NCI-H510A (cell line): ENCODE measurements at regions not wholly inside any gene's neighbourhood (a gene's known extent, or its start where the extent isn't known, plus 50 kb on each side); places are given as distances from the start of the nearest gene placed in this dataset.
"Not testable (repeated sequence)": the region's sequence is repeated elsewhere in the genome, so short reads cannot be mapped to it uniquely, and the experiment has no call there.

Experiments
- DNase-seq: peaks from one replicate; lab custom pipeline; 2025; lab: John Stamatoyannopoulos, UW

- no peak for DNase-seq
Measured at GRCh38 chr15:36075333-36075732, 504.1 kb upstream of the CDIN1 start.

DNA sequence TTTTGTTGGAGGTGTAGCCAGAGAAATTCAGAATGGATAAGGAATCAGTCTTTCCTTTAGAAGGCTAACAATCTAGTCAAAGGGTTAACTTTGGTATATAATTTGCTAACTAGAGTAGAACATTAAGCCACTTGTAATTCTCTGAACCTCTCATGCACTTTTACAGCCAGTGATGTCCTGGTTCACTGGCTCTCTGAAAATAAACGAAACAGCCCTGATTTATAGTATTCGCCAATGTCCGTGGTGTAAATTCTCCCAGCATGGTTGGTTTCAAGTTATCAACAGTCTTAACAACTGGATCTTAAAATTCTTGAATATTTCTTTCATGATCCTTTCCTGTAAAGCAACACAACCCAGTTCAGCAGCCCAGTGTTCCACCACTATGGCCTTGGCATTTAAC lies 500.4 kb upstream of the CDIN1 start:
- DNase-seq: no peak

DNA sequence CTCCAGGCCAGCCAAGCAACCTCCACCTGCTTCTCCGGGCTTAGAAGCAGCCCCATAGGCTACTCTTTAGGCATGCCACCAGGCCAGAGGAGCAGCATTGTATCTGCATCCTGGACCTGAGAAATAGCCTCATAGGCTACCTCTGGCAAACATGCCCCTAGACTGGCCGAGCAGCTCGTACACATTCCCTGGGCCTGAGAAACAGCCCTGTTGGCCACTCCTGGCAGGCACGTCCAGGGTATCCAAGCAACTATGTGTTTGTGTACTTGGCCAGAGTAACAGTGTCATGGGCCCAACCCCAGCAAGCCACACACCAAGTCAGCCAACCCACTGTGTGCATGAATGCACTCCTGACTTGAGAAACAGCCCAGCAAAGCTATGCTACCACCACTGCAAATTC lies 498.7 kb upstream of the CDIN1 start:
- DNase-seq: no peak

- no peak for DNase-seq
Measured at GRCh38 chr15:36090286-36090946, 489.0 kb upstream of the CDIN1 start.

DNA sequence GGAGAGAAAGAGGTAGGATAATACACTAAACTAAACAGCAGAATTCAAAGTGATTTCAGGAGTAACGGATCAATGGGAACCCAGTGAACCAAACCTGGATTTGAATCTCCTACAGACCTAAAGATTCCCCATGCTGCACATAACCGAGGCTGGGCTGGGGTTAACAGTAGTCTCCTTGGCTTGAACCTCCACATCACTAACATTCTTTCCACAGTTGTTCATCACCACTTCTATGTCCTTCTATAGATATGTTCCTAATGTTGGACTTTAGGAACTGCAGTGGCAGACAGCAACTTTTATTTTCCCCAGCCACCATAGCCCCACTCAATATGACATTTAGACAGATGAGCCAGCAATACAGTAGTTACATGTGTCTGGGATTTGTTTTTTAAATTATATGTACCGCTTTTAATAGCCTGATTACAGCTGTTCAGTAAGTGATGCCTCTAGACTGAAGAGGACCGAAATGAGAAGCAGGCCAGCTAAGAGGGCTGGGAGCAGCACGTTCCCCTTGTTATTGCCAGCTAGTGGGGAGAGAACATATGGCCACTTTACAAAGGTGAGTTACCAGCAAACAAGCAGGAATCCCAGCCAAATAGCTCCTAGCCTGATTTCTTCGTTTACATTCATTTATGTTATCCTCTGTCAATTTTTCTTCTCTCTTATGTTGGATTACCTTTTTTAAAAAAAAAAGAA lies 472.6 kb upstream of the CDIN1 start:
- DNase-seq: no peak

DNA sequence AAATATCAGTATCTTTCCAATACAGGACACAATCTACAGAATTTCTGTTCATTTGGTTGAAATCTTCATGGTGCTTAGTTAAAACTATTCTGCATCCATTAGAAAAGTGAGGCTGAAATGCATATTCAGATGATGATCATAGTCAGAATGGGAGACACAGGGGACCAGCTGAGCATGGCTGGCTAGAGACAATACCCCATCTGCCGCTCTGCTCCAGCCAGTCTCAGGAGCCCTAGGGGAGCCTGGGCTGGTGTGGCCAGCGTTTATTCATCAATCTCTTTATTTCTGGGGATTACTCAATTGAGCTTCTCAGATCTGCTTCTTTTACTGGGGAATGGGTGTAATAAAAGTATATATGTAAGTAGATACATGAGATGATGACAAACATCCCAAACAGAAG lies 470.9 kb upstream of the CDIN1 start:
- no peak for DNase-seq

- no peak for DNase-seq
Measured at GRCh38 chr15:36109943-36110658, 469.3 kb upstream of the CDIN1 start.

GRCh38 chr15:36110659-36110993 lies 468.8 kb upstream of the CDIN1 start:
- DNase-seq: no peak

DNA sequence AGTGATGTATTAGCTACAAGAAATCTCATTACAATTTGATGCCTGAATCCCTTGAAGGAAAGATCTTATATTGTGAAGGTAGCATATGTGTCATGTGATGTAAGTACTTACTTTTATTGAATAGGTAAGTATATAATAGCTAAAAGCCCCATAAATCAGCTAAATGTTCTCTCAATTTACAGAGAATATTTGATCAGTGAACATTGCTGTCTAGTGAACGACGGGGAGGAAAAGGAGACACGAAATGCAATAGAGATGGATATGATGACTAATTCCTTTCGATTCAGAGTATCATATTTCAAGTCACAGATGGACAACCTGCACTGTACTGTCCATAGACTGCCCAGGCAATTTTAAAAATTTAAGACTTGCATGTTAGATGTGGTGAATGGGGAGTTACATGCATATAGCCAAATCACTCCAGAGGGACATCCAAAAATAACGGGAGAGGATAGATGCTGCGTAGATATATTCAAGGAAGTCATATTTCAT lies 462.1 kb upstream of the CDIN1 start:
- no peak for DNase-seq

- no peak for DNase-seq
Measured at GRCh38 chr15:36126194-36126593, 453.2 kb upstream of the CDIN1 start.

DNA sequence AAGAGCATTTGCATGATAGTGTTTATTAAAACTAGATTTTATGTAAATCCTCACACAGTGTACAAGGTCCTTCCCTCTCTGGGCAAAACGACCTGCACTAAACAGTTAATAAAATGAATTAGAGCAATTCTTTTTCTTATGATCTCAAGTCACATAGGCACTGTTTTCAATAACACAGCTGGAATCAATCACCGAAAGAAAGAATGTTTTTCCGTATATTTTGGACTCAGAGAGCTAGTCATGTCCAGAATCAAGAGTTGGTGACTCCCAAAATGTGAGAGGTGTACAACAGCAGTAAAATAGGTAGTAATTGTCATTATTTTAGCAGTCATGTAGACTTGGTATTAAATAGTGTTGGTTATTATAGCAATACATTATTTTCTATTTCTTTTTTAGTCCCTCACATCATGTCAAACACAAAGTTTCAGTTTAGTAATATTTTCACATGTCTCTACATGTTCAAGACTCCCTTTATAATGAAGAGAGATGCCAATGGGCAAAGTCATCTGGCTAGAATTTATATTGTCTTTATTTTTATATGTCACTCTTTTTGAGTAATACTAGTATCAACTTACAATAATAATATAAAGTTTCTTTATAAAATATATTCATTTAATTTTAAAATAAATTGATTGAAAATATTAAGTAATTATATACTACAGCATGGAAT lies 448.6 kb upstream of the CDIN1 start:
- no peak for DNase-seq

GRCh38 chr15:36133742-36134141 lies 445.7 kb upstream of the CDIN1 start:
- DNase-seq: no peak

GRCh38 chr15:36136049-36136448 lies 443.4 kb upstream of the CDIN1 start:
- DNase-seq: no peak

DNA sequence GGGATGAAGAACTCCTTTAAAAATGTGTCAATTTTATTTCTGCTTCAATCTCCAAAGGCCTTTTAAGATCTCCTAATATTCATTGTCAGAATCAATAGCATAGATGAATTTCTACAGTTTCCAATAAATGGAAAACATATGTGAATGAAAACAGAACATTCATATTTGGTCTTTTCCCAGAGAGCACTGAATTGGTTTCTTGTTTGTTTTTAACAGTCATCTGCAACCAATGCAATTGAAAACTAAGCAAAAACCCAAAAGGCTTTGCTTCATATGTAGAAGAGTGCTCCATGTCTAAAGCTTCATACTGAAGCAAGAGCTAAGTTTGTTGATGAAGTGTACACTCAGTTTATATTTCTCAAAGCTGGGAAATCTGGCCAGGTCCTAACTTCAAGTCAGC lies 426.5 kb upstream of the CDIN1 start:
- DNase-seq: no peak

DNA sequence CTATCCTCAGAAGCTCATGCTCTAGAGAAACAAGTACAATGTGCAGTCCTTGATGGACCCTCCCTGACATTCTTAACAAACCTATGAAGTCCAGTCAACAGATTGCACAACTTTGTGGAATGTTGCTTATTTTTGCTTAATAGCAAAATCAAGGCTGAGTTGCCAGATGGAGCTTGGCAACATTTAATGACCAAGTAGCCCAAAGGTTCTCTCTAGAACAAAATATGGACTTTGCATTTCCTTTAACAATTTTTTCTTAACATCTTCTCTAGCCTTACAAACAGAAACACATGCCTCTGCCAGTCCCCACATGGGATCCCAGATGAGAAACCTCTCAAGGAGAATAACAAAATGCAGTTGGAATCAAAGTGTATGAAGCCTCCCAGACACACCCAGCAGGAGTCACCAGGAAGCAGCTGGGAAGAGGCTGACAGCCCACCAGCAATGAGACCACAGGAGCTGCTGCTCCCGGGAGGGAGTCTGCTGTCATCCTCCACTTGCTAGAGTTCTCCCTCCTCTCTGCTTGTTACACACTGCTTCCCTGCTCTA lies 422.5 kb upstream of the CDIN1 start:
- no peak for DNase-seq

- DNase-seq: no peak
Measured at GRCh38 chr15:36160351-36160750, 419.1 kb upstream of the CDIN1 start.

GRCh38 chr15:36161108-36161507 lies 418.3 kb upstream of the CDIN1 start:
- no peak for DNase-seq

- no peak for DNase-seq
Measured at GRCh38 chr15:36161771-36162212, 417.6 kb upstream of the CDIN1 start.

DNA sequence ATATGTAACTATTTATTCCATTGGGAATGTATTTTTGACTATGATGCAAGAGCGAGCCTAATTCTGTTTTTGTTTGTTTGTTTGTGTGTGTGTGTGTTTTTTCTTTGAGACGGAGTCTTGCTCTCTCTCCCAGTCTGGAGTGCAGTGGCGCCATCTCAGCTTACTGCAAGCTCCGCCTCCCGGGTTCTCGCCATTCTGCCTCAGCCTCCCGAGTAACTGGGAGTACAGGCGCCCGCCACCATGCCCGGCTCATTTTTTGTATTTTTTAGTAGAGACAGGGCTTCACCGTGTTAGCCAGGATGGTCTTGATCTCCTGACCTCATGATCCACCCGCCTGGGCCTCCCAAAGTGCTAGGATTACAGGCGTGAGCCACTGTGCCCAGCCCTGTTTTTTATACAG lies 415.4 kb upstream of the CDIN1 start:
- not testable (repeated sequence) for DNase-seq

DNA sequence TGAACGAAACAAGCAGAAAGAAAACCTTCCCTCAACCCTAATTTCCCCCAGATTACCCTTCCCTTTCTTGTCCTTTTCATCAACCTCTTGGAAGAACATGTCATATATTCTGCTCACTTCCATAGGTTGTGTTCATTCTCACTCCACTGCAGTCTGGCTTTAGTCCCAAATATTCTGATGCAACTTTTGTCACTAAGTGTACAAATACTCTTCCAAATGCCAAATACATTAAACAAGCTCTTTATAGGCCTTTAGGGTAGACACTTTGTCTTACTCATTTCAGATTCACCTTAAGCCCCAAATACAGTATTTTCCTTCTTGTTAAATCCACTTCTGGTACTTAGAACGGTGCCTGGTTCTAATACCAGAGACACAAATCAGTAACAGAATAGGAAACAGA lies 406.5 kb upstream of the CDIN1 start:
- no peak for DNase-seq

GRCh38 chr15:36175186-36175740 lies 404.2 kb upstream of the CDIN1 start:
- no peak for DNase-seq

- DNase-seq: no peak
Measured at GRCh38 chr15:36175741-36176291, 403.6 kb upstream of the CDIN1 start.
